Fibroblast of pulmonary artery (primary cell): ENCODE measurements at regions not wholly inside any gene's neighbourhood (a gene's known extent, or its start where the extent isn't known, plus 50 kb on each side); places are given as distances from the start of the nearest gene placed in this dataset.

Source experiments
- DNase-seq: peaks from one replicate; pipeline ENCODE4 v3.0.0-alpha.2; 2010; ENCODE audit warnings: low read depth
- H3K4me3 ChIP-seq: replicated peaks from 2 replicates; pipeline ENCODE4 v1.5.1; 2011; ENCODE audit warnings: low read depth, mild to moderate bottlenecking, control low read depth, low read length, moderate library complexity
- TF ChIP-seq, protein P1 (sequence below): IDR thresholded peaks from 2 replicates; pipeline ENCODE4 v1.5.1; 2011; ENCODE audit warnings: mild to moderate bottlenecking, control low read depth, low read length, inconsistent platforms; ENCODE audit errors: missing control alignments

DNA sequence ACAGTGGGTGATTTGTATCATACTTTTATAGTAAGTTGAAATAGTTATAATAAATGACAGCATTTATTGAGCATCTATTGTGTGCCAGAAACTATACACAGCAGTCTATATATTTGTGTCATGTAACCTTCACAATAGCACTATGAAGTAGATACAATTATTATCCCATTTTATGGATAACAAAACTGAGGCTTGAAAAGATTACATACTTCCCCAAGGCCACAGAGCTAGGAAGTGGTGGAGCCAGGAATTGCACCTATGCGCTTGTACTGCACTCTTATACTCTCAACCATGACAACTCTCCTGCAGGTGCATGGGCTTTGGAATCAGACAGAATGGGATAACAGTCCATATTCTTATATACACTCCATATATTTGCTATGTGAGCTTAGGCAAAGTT is 110.6 kb upstream of the SOX5 start:
- TF ChIP-seq, protein P1, sequence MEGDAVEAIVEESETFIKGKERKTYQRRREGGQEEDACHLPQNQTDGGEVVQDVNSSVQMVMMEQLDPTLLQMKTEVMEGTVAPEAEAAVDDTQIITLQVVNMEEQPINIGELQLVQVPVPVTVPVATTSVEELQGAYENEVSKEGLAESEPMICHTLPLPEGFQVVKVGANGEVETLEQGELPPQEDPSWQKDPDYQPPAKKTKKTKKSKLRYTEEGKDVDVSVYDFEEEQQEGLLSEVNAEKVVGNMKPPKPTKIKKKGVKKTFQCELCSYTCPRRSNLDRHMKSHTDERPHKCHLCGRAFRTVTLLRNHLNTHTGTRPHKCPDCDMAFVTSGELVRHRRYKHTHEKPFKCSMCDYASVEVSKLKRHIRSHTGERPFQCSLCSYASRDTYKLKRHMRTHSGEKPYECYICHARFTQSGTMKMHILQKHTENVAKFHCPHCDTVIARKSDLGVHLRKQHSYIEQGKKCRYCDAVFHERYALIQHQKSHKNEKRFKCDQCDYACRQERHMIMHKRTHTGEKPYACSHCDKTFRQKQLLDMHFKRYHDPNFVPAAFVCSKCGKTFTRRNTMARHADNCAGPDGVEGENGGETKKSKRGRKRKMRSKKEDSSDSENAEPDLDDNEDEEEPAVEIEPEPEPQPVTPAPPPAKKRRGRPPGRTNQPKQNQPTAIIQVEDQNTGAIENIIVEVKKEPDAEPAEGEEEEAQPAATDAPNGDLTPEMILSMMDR: no peak

DNA sequence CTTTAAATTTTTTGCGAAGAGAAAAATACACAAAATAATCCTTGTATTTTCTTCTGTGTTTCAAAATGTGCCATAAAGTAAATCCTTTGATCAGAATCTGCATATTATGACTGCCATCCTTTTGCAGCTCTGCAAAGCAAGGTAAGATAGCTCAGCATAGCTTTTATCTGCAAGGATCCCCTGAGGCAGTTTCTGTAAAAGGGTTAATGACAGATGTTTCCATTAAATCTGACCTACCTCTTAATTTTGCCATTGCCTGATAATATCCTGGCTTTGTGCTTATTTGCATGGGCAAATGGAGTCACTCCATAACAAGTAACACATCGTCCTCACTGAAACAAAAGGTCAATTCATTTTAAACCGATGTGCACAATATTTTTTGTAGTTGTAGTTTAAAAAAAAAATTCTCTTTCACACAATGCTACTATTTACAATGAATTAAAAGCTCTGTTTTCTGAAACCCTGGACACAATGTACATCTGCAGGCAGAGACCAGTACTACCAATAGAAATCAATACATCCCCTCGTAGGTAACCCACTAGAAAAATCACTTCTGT is 108.5 kb upstream of the SOX5 start:
- TF ChIP-seq, protein P1: no peak
- no peak for DNase-seq
- no peak overlapping the region for H3K4me3 ChIP-seq

More for the DNA sequence above, 110.6 kb upstream of the SOX5 start:
- DNase-seq: no peak
- no peak overlapping the region for H3K4me3 ChIP-seq

DNA sequence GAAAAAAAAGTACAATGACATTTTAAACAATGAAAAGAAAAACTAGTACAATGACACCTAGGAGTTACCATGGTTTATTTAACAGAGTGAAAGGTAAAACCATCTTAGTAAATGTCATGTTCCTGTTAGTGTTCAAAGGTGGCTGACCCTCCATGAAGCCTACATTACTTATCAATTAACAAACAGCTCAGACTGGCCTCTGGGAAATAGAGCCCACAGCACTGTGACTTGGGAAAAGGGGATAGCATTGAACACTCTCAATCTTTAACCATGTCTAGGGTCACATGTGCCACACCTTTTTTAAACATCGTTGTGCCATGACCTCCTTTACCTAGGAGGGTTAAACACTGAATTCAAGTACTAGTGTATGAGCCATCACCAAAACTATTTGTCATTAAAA is 106.3 kb upstream of the SOX5 start:
- no peak overlapping the region for H3K4me3 ChIP-seq
- TF ChIP-seq, protein P1: no peak
- no peak for DNase-seq

- TF ChIP-seq, protein P1: no peak
- DNase-seq: no peak
- H3K4me3 ChIP-seq: no peak overlapping the region
Measured at GRCh38 chr12:24054416-24054815, 104.9 kb upstream of the SOX5 start.

- TF ChIP-seq, protein P1: no peak
- no peak overlapping the region for H3K4me3 ChIP-seq
- DNase-seq: no peak
Measured at GRCh38 chr12:24049728-24050127, 100.3 kb upstream of the SOX5 start.

DNA sequence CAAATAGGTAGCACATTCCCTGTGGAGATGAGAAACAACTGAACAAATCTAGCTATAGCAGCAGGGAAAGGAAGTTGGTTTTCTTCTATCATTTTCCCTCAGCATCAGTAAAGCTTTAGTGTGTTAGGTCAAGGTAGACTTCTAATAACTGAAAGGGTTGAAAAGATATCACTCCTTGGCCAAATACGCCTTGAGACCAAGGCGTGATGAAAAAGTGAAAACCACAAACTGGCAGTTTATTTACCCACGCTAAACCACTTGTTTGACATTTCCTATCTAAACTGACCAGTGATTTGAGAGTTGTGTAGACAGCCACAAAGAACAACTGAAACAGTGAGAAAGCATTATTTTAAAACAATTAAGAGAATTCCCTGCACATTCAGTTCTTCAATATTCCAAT is 99.6 kb upstream of the SOX5 start:
- H3K4me3 ChIP-seq: no peak overlapping the region
- TF ChIP-seq, protein P1: no peak
- no peak for DNase-seq

DNA sequence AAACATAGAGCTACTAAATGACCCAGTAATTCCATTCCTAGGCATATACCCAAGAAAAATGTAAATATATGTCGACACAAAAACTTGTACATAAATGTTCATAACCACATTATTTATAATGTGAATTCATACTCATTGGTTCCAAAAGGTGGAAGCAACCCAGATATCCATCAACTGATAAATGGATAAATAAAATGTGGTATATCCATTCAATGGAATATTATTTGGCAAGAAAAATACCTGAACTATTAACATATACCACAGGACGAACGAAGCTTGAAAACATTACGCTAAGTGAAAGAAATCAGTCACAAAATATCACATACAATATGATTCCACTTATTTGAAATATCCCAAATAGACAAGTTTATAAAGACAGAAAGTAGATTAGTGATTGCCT is 99.0 kb upstream of the SOX5 start:
- DNase-seq: no peak
- H3K4me3 ChIP-seq: no peak overlapping the region
- TF ChIP-seq, protein P1: no peak
